ENCODE measurements at regions not wholly inside any gene's neighbourhood (a gene's known extent, or its start where the extent isn't known, plus 50 kb on each side); places are given as distances from the start of the nearest gene placed in this dataset.

GRCh38 chr3:27010834-27011233 lies 358.3 kb downstream of the NEK10 start:
- no peak for TF ChIP-seq CTCF (IDR thresholded peaks at IDR 0.05)
- H3K4me1 ChIP-seq = no peaks in the 10 kb centered on the region
- no peaks in the 10 kb centered on the region for H3K9me3 ChIP-seq
- H3K36me3 ChIP-seq = no peaks in the 10 kb centered on the region
- H3K27ac ChIP-seq = no peak overlapping the region
- no peak overlapping the region for H3K4me3 ChIP-seq
- no peak for DNase-seq (ENCODE audit: low spot score)
- no peaks in the 10 kb centered on the region for H3K27me3 ChIP-seq

GRCh38 chr3:27022096-27022761 lies 347.0 kb downstream of the NEK10 start:
- Histone ChIP-seq H3K4me3 (no peak overlapping the region), H3K27me3 (no peaks in the 10 kb centered on the region), H3K36me3 (no peaks in the 10 kb centered on the region), H3K9me3 (no peaks in the 10 kb centered on the region), H3K4me1 (no peaks in the 10 kb centered on the region), H3K27ac (no peak overlapping the region)
- DNase-seq (ENCODE audit: low spot score) = no peak
- no peak for TF ChIP-seq CTCF (IDR thresholded peaks at IDR 0.05)

- H3K4me1 ChIP-seq = no peaks in the 10 kb centered on the region
- no peak overlapping the region for H3K4me3 ChIP-seq
- no peaks in the 10 kb centered on the region for H3K27me3 ChIP-seq
- no peak for TF ChIP-seq CTCF (IDR thresholded peaks at IDR 0.05)
- no peak overlapping the region for H3K27ac ChIP-seq
- H3K9me3 ChIP-seq = no peaks in the 10 kb centered on the region
- no peaks in the 10 kb centered on the region for H3K36me3 ChIP-seq
- no peak for DNase-seq (ENCODE audit: low spot score)
Observed at GRCh38 chr3:27024493-27024892, 344.7 kb downstream of the NEK10 start.

GRCh38 chr3:27025718-27026117 lies 343.5 kb downstream of the NEK10 start:
- no peaks in the 10 kb centered on the region for H3K27me3 ChIP-seq
- no peak overlapping the region for H3K4me3 ChIP-seq
- no peak for TF ChIP-seq CTCF (IDR thresholded peaks at IDR 0.05)
- no peaks in the 10 kb centered on the region for H3K9me3 ChIP-seq
- no peaks in the 10 kb centered on the region for H3K4me1 ChIP-seq
- DNase-seq (ENCODE audit: low spot score) = no peak
- no peak overlapping the region for H3K27ac ChIP-seq
- H3K36me3 ChIP-seq = no peaks in the 10 kb centered on the region

- no peaks in the 10 kb centered on the region for H3K9me3 ChIP-seq
- DNase-seq (ENCODE audit: low spot score) = no peak
- H3K27ac ChIP-seq = no peak overlapping the region
- H3K4me3 ChIP-seq = no peak overlapping the region
- TF ChIP-seq CTCF (IDR thresholded peaks at IDR 0.05) = no peak
- no peaks in the 10 kb centered on the region for H3K27me3 ChIP-seq
- no peaks in the 10 kb centered on the region for H3K36me3 ChIP-seq
- no peaks in the 10 kb centered on the region for H3K4me1 ChIP-seq
Observed at GRCh38 chr3:27031476-27031875, 337.7 kb downstream of the NEK10 start.

- Histone ChIP-seq H3K9me3 (no peaks in the 10 kb centered on the region), H3K27me3 (no peaks in the 10 kb centered on the region), H3K4me1 (no peaks in the 10 kb centered on the region), H3K4me3 (no peak overlapping the region), H3K27ac (no peak overlapping the region), H3K36me3 (no peaks in the 10 kb centered on the region)
- DNase-seq (ENCODE audit: low spot score) = no peak
- no peak for TF ChIP-seq CTCF (IDR thresholded peaks at IDR 0.05)
Observed at GRCh38 chr3:27034255-27034654, 334.9 kb downstream of the NEK10 start.
